Upper lobe of right lung (tissue), 1 donor: ENCODE measurements at regions not wholly inside any gene's neighbourhood (a gene's known extent, or its start where the extent isn't known, plus 50 kb on each side); places are given as distances from the start of the nearest gene placed in this dataset.
"Not testable (repeated sequence)": the region's sequence is repeated elsewhere in the genome, so short reads cannot be mapped to it uniquely, and the experiment has no call there.

Source experiments
- ATAC-seq: fragments of 200-7000 bp; cut with Tn5 transposase; one replicate; pipeline ENCODE4 v1.9.1; 2020; ENCODE audit warnings: mild to moderate bottlenecking, moderate library complexity
- DNase-seq: peaks from one replicate; pipeline ENCODE4 v3.0.0-alpha.2; 2020
- H3K27ac ChIP-seq: fragments of 200-600 bp; one replicate; pipeline ENCODE4 v1.8.0; 2022
- H3K27me3 ChIP-seq: fragments of 200-600 bp; one replicate; pipeline ENCODE4 v1.8.0; 2022; ENCODE audit warnings: mild to moderate bottlenecking
- H3K36me3 ChIP-seq: fragments of 200-600 bp; one replicate; pipeline ENCODE4 v1.8.0; 2022
- H3K4me1 ChIP-seq: fragments of 200-600 bp; one replicate; pipeline ENCODE4 v1.8.0; 2022
- H3K4me3 ChIP-seq: fragments of 200-600 bp; one replicate; pipeline ENCODE4 v1.8.0; 2022; ENCODE audit warnings: mild to moderate bottlenecking
- H3K9me3 ChIP-seq: fragments of 200-600 bp; one replicate; pipeline ENCODE4 v1.8.0; 2022
- intact Hi-C: fragments of 100-400 bp; cut with DNase I; formaldehyde crosslinking; loops from one replicate; pipeline ENCODE4 v1.11.0; 2022
- TF ChIP-seq, protein P1 (sequence below): fragments of 200-600 bp; IDR thresholded peaks from one replicate; pipeline ENCODE4 v1.8.0; 2022; ENCODE audit warnings: antibody characterized with exemption
- donor health status: DM: no; HTN: yes; CAD: no; lungs with severe emphysema.

DNA sequence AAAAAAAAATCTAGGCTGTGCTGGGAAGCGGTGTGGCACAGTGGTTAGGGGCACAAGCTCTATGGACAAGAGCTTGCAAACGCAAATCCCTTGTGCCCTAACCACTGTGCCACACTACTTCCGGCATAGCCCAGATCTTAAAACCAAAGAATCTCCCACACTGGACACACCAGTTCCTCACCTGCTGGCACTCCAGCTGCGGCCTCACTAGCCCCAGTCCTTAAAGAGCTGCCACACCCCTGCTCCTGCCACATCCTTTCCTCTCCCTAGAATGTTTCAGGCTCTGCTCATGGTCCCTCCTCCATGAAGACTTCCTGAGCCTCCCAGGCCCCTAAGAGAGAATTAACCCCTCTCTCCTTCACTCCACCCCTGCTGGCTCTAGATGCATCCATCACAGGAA lies 71.8 kb upstream of the SRSF6 start:
- TF ChIP-seq, protein P1, sequence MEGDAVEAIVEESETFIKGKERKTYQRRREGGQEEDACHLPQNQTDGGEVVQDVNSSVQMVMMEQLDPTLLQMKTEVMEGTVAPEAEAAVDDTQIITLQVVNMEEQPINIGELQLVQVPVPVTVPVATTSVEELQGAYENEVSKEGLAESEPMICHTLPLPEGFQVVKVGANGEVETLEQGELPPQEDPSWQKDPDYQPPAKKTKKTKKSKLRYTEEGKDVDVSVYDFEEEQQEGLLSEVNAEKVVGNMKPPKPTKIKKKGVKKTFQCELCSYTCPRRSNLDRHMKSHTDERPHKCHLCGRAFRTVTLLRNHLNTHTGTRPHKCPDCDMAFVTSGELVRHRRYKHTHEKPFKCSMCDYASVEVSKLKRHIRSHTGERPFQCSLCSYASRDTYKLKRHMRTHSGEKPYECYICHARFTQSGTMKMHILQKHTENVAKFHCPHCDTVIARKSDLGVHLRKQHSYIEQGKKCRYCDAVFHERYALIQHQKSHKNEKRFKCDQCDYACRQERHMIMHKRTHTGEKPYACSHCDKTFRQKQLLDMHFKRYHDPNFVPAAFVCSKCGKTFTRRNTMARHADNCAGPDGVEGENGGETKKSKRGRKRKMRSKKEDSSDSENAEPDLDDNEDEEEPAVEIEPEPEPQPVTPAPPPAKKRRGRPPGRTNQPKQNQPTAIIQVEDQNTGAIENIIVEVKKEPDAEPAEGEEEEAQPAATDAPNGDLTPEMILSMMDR: no peak

GRCh38 chr20:43384101-43384940 lies 73.4 kb upstream of the SRSF6 start:
- Histone ChIP-seq H3K36me3 (no peaks in the 10 kb centered on the region), H3K27me3 (no peaks in the 10 kb centered on the region), H3K9me3 (no peaks in the 10 kb centered on the region), H3K4me1 (no peaks in the 10 kb centered on the region), H3K27ac (no peak overlapping the region), H3K4me3 (no peak overlapping the region)
- TF ChIP-seq, protein P1: no peak
- intact Hi-C loops: no loop called here
- no peak for ATAC-seq
- DNase-seq: no peak

More for the DNA sequence above, 71.8 kb upstream of the SRSF6 start:
- no peak overlapping the region for H3K4me3 ChIP-seq
- DNase-seq (no peak), ATAC-seq (no peak)
- no peaks in the 10 kb centered on the region for H3K36me3 ChIP-seq
- no peaks in the 10 kb centered on the region for H3K27me3 ChIP-seq
- H3K9me3 ChIP-seq: no peaks in the 10 kb centered on the region
- no peaks in the 10 kb centered on the region for H3K4me1 ChIP-seq
- intact Hi-C loops: no loop called here
- no peak overlapping the region for H3K27ac ChIP-seq

DNA sequence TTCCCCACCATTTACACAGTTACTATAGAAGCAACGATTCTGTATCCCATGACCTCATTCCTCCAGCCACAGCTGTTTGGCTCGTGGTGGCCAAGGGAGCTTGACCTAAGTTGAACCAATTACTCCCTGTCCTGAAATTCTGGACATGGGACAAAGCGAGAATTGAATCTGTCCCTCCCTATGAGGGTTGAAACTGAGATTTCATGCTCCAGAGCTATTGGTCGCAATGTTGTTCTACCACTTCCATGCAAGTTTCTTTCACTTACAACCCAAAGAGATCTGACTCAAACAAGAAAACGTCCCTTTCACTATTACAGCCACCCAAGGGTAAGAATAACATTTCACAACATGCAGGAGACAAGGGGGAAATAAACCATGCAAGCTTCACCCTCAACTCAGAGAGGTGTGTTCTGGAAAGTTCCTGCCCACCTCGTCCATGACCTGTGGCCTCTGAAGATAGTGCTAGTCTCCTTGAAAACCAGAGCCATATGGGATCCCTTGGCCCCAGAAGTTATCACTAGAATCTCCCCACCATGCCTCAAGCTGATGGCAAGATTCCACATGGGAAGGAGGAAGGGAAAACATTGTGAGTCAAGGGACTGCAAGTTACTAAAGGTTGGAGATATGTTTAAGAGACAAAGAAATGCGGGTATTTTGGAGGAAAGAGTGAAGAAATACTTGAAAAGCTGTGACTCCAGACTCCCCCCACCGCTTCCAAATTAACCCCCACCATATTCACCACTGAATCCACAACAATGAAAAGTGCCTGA lies 74.5 kb upstream of the SRSF6 start:
- Histone ChIP-seq H3K27me3 (no peaks in the 10 kb centered on the region), H3K4me3 (no peak overlapping the region), H3K27ac (no peak overlapping the region), H3K36me3 (no peaks in the 10 kb centered on the region), H3K9me3 (no peaks in the 10 kb centered on the region), H3K4me1 (no peaks in the 10 kb centered on the region)
- DNase-seq (no peak), ATAC-seq (peak; percentile 44)
- TF ChIP-seq, protein P1: no peak
- intact Hi-C loops: no loop called here

DNA sequence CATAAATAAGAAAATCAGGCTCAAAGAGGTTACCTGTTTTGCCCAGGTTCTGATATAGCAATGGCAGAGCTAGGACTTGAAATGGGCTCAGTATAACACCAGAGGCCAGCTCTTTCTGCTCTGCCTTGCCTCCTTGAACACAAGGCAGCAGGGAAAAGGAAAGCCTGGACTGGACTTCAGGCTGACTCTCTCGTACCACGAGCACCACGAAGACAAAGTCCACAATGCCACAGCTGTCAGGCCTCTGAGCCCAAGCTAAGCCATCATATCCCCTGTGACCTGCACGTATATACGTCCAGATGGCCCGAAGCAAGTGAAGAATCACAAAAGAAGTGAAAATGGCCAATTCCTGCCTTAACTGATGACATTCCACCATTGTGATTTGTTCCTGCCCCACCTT lies 75.6 kb upstream of the SRSF6 start:
- H3K27ac ChIP-seq, H3K9me3 ChIP-seq, DNase-seq, ATAC-seq, intact Hi-C loops, H3K36me3 ChIP-seq, H3K4me3 ChIP-seq, H3K27me3 ChIP-seq, H3K4me1 ChIP-seq: not testable (repeated sequence)

- intact Hi-C loops, H3K27me3 ChIP-seq, H3K36me3 ChIP-seq, H3K4me1 ChIP-seq, DNase-seq, H3K4me3 ChIP-seq, H3K27ac ChIP-seq, ATAC-seq, H3K9me3 ChIP-seq: not testable (repeated sequence)
These were observed 76.2 kb upstream of the SRSF6 start for GRCh38 chr20:43381533-43381932.

DNA sequence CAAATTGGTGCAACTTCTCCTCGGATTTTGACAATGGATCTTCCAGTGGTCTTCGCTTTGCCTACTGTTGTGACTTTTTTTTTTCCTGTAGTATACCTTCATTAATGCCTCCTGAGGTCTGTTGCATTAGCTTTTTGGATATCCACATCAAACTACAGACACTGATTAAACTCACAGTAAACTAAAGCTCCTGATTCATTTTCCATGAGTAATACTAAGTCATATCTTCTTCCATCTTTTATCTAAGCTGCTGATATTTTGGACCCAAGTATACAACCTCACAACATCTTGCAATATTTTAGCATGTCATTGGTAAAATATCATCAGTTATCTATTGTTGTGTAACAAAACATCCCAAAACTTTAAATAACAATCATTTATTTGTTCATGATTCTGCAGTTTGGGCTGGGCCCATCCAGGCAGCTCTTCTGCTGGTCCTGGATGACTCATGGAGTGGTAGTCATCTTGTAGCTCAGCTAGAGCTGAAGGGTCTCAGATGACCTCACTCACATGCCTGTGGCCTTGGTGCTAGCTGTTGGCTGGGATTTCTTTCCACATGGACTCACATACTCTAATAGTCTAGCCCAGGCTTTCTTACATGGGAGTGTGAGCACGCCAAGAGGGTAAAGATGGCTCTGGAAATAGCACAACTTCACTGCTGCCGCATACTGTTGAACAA lies 78.3 kb upstream of the SRSF6 start:
- H3K27ac ChIP-seq: no peak overlapping the region
- no peaks in the 10 kb centered on the region for H3K4me1 ChIP-seq
- ATAC-seq: no peak
- TF ChIP-seq, protein P1: no peak
- peaks cover 5% of the 10 kb centered on the region for H3K27me3 ChIP-seq
- intact Hi-C loops: no loop called here
- no peak overlapping the region for H3K4me3 ChIP-seq
- no peak for DNase-seq
- H3K36me3 ChIP-seq: no peaks in the 10 kb centered on the region
- H3K9me3 ChIP-seq: no peaks in the 10 kb centered on the region
